ENCODE measurements at regions not wholly inside any gene's neighbourhood (a gene's known extent, or its start where the extent isn't known, plus 50 kb on each side); places are given as distances from the start of the nearest gene placed in this dataset.

DNA sequence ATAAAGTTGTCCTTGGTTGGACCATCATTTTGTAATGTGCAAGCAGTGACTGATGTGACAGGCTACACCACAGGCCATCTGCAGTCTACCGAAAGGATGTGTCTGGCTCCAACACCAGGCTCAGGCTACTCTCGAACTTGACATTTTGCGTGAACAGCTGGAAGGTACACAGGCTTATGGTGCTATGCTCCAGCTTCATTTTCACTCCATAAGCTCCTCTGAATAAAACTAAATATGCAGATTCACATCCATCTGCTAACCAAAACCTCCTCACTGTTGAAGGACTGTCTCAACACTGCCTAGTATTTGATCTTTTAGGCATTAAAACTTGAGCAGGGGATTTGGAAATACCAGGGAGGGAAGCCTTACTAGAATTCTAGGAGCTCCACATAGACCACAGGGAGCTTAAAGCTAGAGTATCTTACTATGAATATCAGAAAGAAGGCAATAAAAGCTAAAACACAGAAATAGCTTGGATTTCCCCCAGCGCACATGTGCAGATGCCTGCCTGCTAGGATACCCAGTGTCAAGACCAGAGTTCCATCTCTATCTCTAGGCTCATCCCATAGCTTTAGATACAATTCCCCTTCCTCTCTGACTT is 383.9 kb upstream of the FAT3 start:
- ATAC-seq (no peak), DNase-seq (no peak)
- 57 to 63% (median 61%) methylated on average over 4 of the region's 4 CpGs for WGBS, 3 donors
- Histone ChIP-seq H3K4me3 (no peak overlapping the region), H3K4me1 (no peaks in the 10 kb centered on the region), H3K36me3 (ENCODE audit: insufficient read depth in 1 of 2, low read depth in 1 of 2) (no peaks in the 10 kb centered on the region), H3K27ac (no peak overlapping the region), H3K9me3 (no peaks in the 10 kb centered on the region), H3K27me3 (ENCODE audit: insufficient read depth in 3 of 3, low read length in 2 of 3) (no peaks in the 10 kb centered on the region)
- TF ChIP-seq, protein P1, sequence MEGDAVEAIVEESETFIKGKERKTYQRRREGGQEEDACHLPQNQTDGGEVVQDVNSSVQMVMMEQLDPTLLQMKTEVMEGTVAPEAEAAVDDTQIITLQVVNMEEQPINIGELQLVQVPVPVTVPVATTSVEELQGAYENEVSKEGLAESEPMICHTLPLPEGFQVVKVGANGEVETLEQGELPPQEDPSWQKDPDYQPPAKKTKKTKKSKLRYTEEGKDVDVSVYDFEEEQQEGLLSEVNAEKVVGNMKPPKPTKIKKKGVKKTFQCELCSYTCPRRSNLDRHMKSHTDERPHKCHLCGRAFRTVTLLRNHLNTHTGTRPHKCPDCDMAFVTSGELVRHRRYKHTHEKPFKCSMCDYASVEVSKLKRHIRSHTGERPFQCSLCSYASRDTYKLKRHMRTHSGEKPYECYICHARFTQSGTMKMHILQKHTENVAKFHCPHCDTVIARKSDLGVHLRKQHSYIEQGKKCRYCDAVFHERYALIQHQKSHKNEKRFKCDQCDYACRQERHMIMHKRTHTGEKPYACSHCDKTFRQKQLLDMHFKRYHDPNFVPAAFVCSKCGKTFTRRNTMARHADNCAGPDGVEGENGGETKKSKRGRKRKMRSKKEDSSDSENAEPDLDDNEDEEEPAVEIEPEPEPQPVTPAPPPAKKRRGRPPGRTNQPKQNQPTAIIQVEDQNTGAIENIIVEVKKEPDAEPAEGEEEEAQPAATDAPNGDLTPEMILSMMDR (IDR thresholded peaks at IDR 0.05): no peak
- intact Hi-C loops (cut with DNase I): no loop called here

DNA sequence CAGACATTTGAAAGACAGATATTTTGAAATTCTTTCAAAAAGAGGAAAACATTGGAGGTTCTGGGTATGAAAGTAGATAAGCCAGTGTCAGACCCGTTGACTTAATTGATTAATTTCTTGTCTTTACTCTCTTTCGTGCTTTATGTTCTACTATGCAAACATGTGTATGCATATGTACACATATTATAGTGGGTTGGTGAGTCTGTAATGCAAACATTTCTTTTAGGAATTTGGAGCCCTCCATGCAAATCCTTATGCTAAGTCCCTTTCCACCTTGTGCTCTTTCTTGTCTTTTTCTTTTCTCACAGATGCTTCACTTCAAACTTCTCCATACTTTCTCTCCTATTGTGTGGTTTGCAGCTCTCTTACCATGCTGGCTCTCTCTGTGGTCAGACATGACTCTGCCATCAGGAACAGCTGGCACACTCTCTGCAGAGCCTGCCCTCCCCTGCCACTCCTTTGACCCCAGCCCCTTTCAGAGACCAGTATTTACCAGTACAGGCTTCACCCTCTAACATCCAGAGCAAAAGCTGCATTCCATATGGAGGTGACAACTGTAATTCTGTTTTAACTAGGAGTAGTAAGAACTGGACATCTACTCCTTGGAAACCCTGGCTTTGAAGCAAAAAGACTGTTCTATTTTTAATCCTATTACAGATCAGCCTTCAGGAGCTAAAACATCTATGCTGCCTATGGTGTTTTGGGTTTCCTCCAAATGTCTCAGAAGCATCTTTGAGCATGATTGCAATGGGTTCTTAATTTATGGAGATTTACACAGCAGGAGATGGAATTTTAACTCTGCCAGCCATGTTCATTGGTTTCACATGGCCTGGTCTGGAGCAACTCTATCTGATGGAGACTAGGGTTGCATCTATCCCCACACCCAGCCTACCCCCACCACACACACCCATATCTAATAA is 386.9 kb upstream of the FAT3 start:
- 84 to 86% (median 86%) methylated on average over 2 of the region's 2 CpGs for WGBS, 3 donors
- TF ChIP-seq, protein P1 (IDR thresholded peaks at IDR 0.05): no peak
- Histone ChIP-seq H3K4me3 (no peak overlapping the region), H3K9me3 (no peaks in the 10 kb centered on the region), H3K27ac (no peak overlapping the region), H3K4me1 (no peaks in the 10 kb centered on the region), H3K27me3 (ENCODE audit: insufficient read depth in 3 of 3, low read length in 2 of 3) (no peaks in the 10 kb centered on the region), H3K36me3 (ENCODE audit: insufficient read depth in 1 of 2, low read depth in 1 of 2) (no peaks in the 10 kb centered on the region)
- DNase-seq (no peak), ATAC-seq (no peak)
- intact Hi-C loops (cut with DNase I): no loop called here

- H3K9me3 ChIP-seq: no peaks in the 10 kb centered on the region
- intact Hi-C loops (cut with DNase I): no loop called here
- TF ChIP-seq, protein P1 (IDR thresholded peaks at IDR 0.05): no peak
- no peak overlapping the region for H3K27ac ChIP-seq
- ATAC-seq (no peak), DNase-seq (no peak)
- WGBS, 3 donors: 31 to 44% (median 33%) methylated on average over 3 of the region's 3 CpGs
- H3K4me3 ChIP-seq: no peak overlapping the region
- H3K4me1 ChIP-seq: no peaks in the 10 kb centered on the region
- H3K27me3 ChIP-seq (ENCODE audit: insufficient read depth in 3 of 3, low read length in 2 of 3): peaks cover 0 to 3% (median 0%) of the 10 kb centered on the region in 3 donors
- H3K36me3 ChIP-seq (ENCODE audit: insufficient read depth in 1 of 2, low read depth in 1 of 2): no peaks in the 10 kb centered on the region
Measured at GRCh38 chr11:91835051-91835560, 389.5 kb upstream of the FAT3 start.

DNA sequence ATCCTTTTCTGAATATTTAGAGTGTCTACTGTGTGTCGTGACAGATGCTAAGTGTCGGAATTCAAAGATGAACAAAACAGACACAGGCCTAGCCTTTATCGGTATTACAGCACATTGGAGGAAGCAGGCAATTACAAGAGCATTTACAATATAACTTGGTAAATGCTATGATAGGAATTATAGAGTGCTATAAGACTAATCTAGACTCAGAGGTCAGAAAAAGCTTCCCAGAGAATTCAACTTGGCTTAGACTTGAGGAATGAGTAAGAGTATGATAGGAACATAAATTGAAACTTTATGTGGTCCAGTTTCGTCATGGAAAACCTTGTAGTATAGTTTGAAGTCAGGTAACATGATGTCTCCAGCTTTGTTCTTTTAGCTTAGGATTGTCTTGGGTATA is 395.7 kb upstream of the FAT3 start:
- WGBS, 3 donors: 93 to 94% (median 93%) methylated on average over 4 of the region's 4 CpGs
- intact Hi-C loops (cut with DNase I): no loop called here
- ATAC-seq: no peak

More for the DNA sequence above, 395.7 kb upstream of the FAT3 start:
- no peak for DNase-seq
- H3K27me3 ChIP-seq (ENCODE audit: insufficient read depth in 3 of 3, low read length in 2 of 3): peaks cover 0 to 3% (median 0%) of the 10 kb centered on the region in 3 donors
- no peaks in the 10 kb centered on the region for H3K36me3 ChIP-seq (ENCODE audit: insufficient read depth in 1 of 2, low read depth in 1 of 2)
- no peak overlapping the region for H3K4me3 ChIP-seq
- H3K27ac ChIP-seq: no peak overlapping the region
- H3K4me1 ChIP-seq: no peaks in the 10 kb centered on the region
- H3K9me3 ChIP-seq: no peaks in the 10 kb centered on the region
- TF ChIP-seq, protein P1 (IDR thresholded peaks at IDR 0.05): no peak

Measured in psoas muscle (tissue), 7 donors.